SK-N-SH (cell line): ENCODE measurements at regions not wholly inside any gene's neighbourhood (a gene's known extent, or its start where the extent isn't known, plus 50 kb on each side); places are given as distances from the start of the nearest gene placed in this dataset.

Source experiments
- CTCF ChIA-PET: fragments of 300-600, 350-600 bp; formaldehyde crosslinking; extraction: SDS; loops from one replicate; lab custom pipeline; 2021; lab: Yijun Ruan, JAX
- POLR2A ChIA-PET: fragments of 350-600 bp; sonication (Branson Sonifier 250); formaldehyde crosslinking; extraction: SDS; loops from one replicate; lab custom pipeline; 2020; ENCODE audit warnings: antibody characterized with exemption, inconsistent platforms; lab: Yijun Ruan, JAX
- DNase-seq: peaks from one replicate; pipeline ENCODE4 v3.0.0; 2012
- H2AFZ ChIP-seq: fragments of 200-600 bp; sonication (generic); 2 replicates; pipeline ENCODE4 v1.8.1; 2016; ENCODE audit warnings: antibody characterized with exemption, mild to moderate bottlenecking, low read depth
- H3F3A ChIP-seq: fragments of 200-600 bp; sonication (generic); replicated peaks from 2 replicates; pipeline ENCODE3; 2016; ENCODE audit warnings: antibody characterized with exemption, mild to moderate bottlenecking; ENCODE audit not compliant: insufficient read depth
- H3K27ac ChIP-seq, 2 experiments: fragments of 200-500 bp in 1 of 2; fragments of 200-600 bp in 1 of 2; sonication (Bioruptor generic) in 1 of 2; sonication (generic), shearing (Covaris generic) in 1 of 2; 2 replicates each; pipeline versions ENCODE4 v1.5.1 to v1.6.1; 2014 to 2016; ENCODE audit warnings: low read depth in 2 of 2, inconsistent platforms in 1 of 2, low read length in 1 of 2, mild to moderate bottlenecking in 1 of 2, mixed read lengths in 1 of 2
- H3K27me3 ChIP-seq: fragments of 200-600 bp; sonication (generic), shearing (Covaris generic); 2 replicates; pipeline ENCODE4 v1.6.1; 2016; ENCODE audit warnings: mixed run types; ENCODE audit not compliant: insufficient read depth
- H3K36me3 ChIP-seq, 2 experiments: fragments of 200-500 bp in 1 of 2; fragments of 200-600 bp in 1 of 2; sonication (Bioruptor generic) in 1 of 2; sonication (generic) in 1 of 2; replicated peaks in 1 of 2; 2 replicates each; pipeline versions ENCODE3 to v1.5.1; 2014 to 2016; ENCODE audit warnings: low read length in 1 of 2, mild to moderate bottlenecking in 1 of 2; ENCODE audit not compliant: insufficient read depth in 2 of 2, control insufficient read depth in 1 of 2
- H3K4me1 ChIP-seq, 2 experiments: fragments of 200-500 bp in 1 of 2; fragments of 200-600 bp in 1 of 2; sonication (Bioruptor generic) in 1 of 2; sonication (generic), shearing (Covaris generic) in 1 of 2; 2 replicates each; pipeline versions ENCODE4 v1.5.1 to v1.6.1; 2014 to 2016; ENCODE audit warnings: low read depth in 1 of 2, low read length in 1 of 2, mixed run types in 1 of 2; ENCODE audit not compliant: insufficient read depth in 2 of 2, control insufficient read depth in 1 of 2
- H3K4me2 ChIP-seq: fragments of 200-600 bp; sonication (generic), shearing (Covaris generic); 2 replicates; pipeline ENCODE4 v1.6.1; 2017; ENCODE audit warnings: mixed run types
- H3K4me3 ChIP-seq, 2 experiments: fragments of 200-500 bp in 1 of 2; fragments of 200-600 bp in 1 of 2; sonication (Bioruptor generic) in 1 of 2; sonication (generic), shearing (Covaris generic) in 1 of 2; 2 replicates each; pipeline versions ENCODE4 v1.5.1 to v1.8.1; 2014 to 2016; ENCODE audit warnings: low read depth in 2 of 2, inconsistent platforms in 1 of 2, low read length in 1 of 2, mild to moderate bottlenecking in 1 of 2, mixed read lengths in 1 of 2, moderate library complexity in 1 of 2
- H3K79me2 ChIP-seq: fragments of 200-600 bp; sonication (generic); 2 replicates; pipeline ENCODE4 v1.8.1; 2017; ENCODE audit warnings: mild to moderate bottlenecking; ENCODE audit not compliant: insufficient read depth
- H3K9ac ChIP-seq: fragments of 200-600 bp; sonication (generic); 2 replicates; pipeline ENCODE4 v1.6.1; 2017; ENCODE audit warnings: mixed run types
- H3K9me2 ChIP-seq: fragments of 200-600 bp; sonication (generic); 2 replicates; pipeline ENCODE4 v1.6.1; 2017; ENCODE audit warnings: mixed run types
- H3K9me3 ChIP-seq: fragments of 200-600 bp; sonication (generic); 2 replicates; pipeline ENCODE4 v1.6.1; 2017; ENCODE audit warnings: mixed run types, mild to moderate bottlenecking, moderate library complexity
- H4K20me1 ChIP-seq: fragments of 200-600 bp; sonication (generic); 2 replicates; pipeline ENCODE4 v1.6.1; 2017; ENCODE audit warnings: mild to moderate bottlenecking, mixed run types; ENCODE audit not compliant: insufficient read depth
- CHD2 ChIP-seq: fragments of 150-350 bp; IDR thresholded peaks from 2 replicates; pipeline ENCODE4 v1.6.1; 2018; ENCODE audit warnings: low read length; ENCODE audit not compliant: partially characterized antibody
- ELF1 ChIP-seq: IDR thresholded peaks from 2 replicates; pipeline ENCODE4 v1.4.0; 2012
- FOSL2 ChIP-seq: IDR thresholded peaks from 2 replicates; pipeline ENCODE4 v1.4.0; 2012; ENCODE audit warnings: low read depth, mild to moderate bottlenecking, moderate library complexity, borderline replicate concordance
- FOXJ3 ChIP-seq: sonication (generic); formaldehyde crosslinking; IDR thresholded peaks from 2 replicates; pipeline ENCODE4 v1.5.1; 2020; ENCODE audit warnings: mild to moderate bottlenecking, missing genetic modification reagents
- FOXM1 ChIP-seq: IDR thresholded peaks from 2 replicates; pipeline ENCODE4 v1.4.0; 2012; ENCODE audit warnings: low read depth, mild to moderate bottlenecking
- GABPA ChIP-seq: IDR thresholded peaks from 2 replicates; pipeline ENCODE4 v1.4.0; 2012; ENCODE audit warnings: low read depth, mild to moderate bottlenecking
- GATA2 ChIP-seq: sonication (generic); formaldehyde crosslinking; IDR thresholded peaks from 2 replicates; pipeline ENCODE4 v1.5.0; 2020; ENCODE audit warnings: mild to moderate bottlenecking, missing genetic modification reagents
- MAX ChIP-seq: IDR thresholded peaks from 2 replicates; pipeline ENCODE4 v1.4.0; 2012; ENCODE audit warnings: low read depth
- MXI1 ChIP-seq: IDR thresholded peaks from 2 replicates; pipeline ENCODE4 v1.6.1; 2012; ENCODE audit warnings: mild to moderate bottlenecking, low read depth, low read length, improper control_type of control experiment
- PBX3 ChIP-seq: IDR thresholded peaks from 2 replicates; pipeline ENCODE4; 2012
- RAD21 ChIP-seq: IDR thresholded peaks from 2 replicates; pipeline ENCODE4 v1.6.1; 2012; ENCODE audit warnings: mild to moderate bottlenecking, low read length
- REST ChIP-seq: IDR thresholded peaks from 2 replicates; pipeline ENCODE4 v1.6.1; 2012; ENCODE audit warnings: mild to moderate bottlenecking, low read depth, low read length, moderate library complexity
- SIN3A ChIP-seq: IDR thresholded peaks from 2 replicates; pipeline ENCODE4 v1.6.1; 2012; ENCODE audit warnings: low read depth, mild to moderate bottlenecking, low read length, moderate library complexity, borderline replicate concordance
- TAF1 ChIP-seq: IDR thresholded peaks from 2 replicates; pipeline ENCODE4 v1.6.1; 2012; ENCODE audit warnings: low read depth, mild to moderate bottlenecking, low read length, moderate library complexity, borderline replicate concordance
- TCF12 ChIP-seq: IDR thresholded peaks from 2 replicates; pipeline ENCODE4 v1.4.0; 2012
- TEAD4 ChIP-seq: IDR thresholded peaks from 2 replicates; pipeline ENCODE4 v1.4.0; 2012; ENCODE audit warnings: mild to moderate bottlenecking, borderline replicate concordance; ENCODE audit not compliant: insufficient read depth
- USF1 ChIP-seq: IDR thresholded peaks from 2 replicates; pipeline ENCODE4 v1.4.0; 2012; ENCODE audit warnings: low read depth, borderline replicate concordance
- USF2 ChIP-seq: fragments of 150-350 bp; IDR thresholded peaks from 2 replicates; pipeline ENCODE4 v1.6.1; 2017; ENCODE audit warnings: antibody characterized with exemption, low read length, low read depth, borderline replicate concordance
- YY1 ChIP-seq: IDR thresholded peaks from 2 replicates; pipeline ENCODE4 v1.4.0; 2012; ENCODE audit warnings: low read depth, mild to moderate bottlenecking
- TF ChIP-seq, protein P1 (sequence below): IDR thresholded peaks from 2 replicates; pipeline ENCODE4 v1.4.0; 2012; ENCODE audit warnings: low read depth, borderline replicate concordance
- TF ChIP-seq, protein P2 (sequence below): fragments of 200-600 bp; sonication (generic); IDR thresholded peaks from 2 replicates; pipeline ENCODE4 v1.6.1; 2017; ENCODE audit warnings: antibody characterized with exemption, mild to moderate bottlenecking, moderate library complexity

- TF ChIP-seq PBX3 (no peak; the same call in 1 of the 2 replicates), GABPA (no peak), FOSL2 (no peak), FOXM1 (no peak)
These were observed 172.4 kb upstream of the GULP1 start (continued) for GRCh38 chr2:188119112-188119838.

GRCh38 chr2:188122985-188123384 is 168.7 kb upstream of the GULP1 start:
- Histone ChIP-seq H3K27me3 (no peaks in the 10 kb centered on the region), H4K20me1 (no peaks in the 10 kb centered on the region), H3K36me3 (no peaks in the 10 kb centered on the region), H3K4me1 (peaks cover 0 to 5% of the 10 kb centered on the region in 2 experiments; a peak in 2 of 4 replicates), H3K9me2 (no peaks in the 10 kb centered on the region; the same call in 1 of the 2 replicates), H2AFZ (no peak overlapping the region; the same call in 1 of the 2 replicates), H3K9ac (no peak overlapping the region), H3K27ac (no peak overlapping the region), H3K4me3 (no peak overlapping the region), H3K9me3 (no peaks in the 10 kb centered on the region), H3K79me2 (no peaks in the 10 kb centered on the region), H3F3A (no peaks in the 10 kb centered on the region), H3K4me2 (no peak overlapping the region)
- POLR2A ChIA-PET: no interaction called here
- CTCF ChIA-PET: interaction anchor here (1.0 to 1.1 kb wide), 2 partner anchors 29 to 348 kb away, joined by 3 read pairs; no protein-coding TSS in a partner anchor
- no peak for DNase-seq
- TF ChIP-seq YY1: no peak
- no peak for TF ChIP-seq FOXM1
- no peak for TF ChIP-seq ELF1
- TF ChIP-seq, protein P1, sequence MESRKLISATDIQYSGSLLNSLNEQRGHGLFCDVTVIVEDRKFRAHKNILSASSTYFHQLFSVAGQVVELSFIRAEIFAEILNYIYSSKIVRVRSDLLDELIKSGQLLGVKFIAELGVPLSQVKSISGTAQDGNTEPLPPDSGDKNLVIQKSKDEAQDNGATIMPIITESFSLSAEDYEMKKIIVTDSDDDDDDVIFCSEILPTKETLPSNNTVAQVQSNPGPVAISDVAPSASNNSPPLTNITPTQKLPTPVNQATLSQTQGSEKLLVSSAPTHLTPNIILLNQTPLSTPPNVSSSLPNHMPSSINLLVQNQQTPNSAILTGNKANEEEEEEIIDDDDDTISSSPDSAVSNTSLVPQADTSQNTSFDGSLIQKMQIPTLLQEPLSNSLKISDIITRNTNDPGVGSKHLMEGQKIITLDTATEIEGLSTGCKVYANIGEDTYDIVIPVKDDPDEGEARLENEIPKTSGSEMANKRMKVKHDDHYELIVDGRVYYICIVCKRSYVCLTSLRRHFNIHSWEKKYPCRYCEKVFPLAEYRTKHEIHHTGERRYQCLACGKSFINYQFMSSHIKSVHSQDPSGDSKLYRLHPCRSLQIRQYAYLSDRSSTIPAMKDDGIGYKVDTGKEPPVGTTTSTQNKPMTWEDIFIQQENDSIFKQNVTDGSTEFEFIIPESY: no peak
- no peak for TF ChIP-seq MAX
- no peak for TF ChIP-seq TCF12
- no peak for TF ChIP-seq RAD21
- TF ChIP-seq FOXJ3: no peak
- TF ChIP-seq MXI1: no peak
- TF ChIP-seq, protein P2, sequence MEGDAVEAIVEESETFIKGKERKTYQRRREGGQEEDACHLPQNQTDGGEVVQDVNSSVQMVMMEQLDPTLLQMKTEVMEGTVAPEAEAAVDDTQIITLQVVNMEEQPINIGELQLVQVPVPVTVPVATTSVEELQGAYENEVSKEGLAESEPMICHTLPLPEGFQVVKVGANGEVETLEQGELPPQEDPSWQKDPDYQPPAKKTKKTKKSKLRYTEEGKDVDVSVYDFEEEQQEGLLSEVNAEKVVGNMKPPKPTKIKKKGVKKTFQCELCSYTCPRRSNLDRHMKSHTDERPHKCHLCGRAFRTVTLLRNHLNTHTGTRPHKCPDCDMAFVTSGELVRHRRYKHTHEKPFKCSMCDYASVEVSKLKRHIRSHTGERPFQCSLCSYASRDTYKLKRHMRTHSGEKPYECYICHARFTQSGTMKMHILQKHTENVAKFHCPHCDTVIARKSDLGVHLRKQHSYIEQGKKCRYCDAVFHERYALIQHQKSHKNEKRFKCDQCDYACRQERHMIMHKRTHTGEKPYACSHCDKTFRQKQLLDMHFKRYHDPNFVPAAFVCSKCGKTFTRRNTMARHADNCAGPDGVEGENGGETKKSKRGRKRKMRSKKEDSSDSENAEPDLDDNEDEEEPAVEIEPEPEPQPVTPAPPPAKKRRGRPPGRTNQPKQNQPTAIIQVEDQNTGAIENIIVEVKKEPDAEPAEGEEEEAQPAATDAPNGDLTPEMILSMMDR: no peak
- TF ChIP-seq USF1: no peak
- no peak for TF ChIP-seq TAF1
- TF ChIP-seq USF2: no peak
- TF ChIP-seq SIN3A: no peak
- TF ChIP-seq REST: no peak
- no peak for TF ChIP-seq TEAD4
- TF ChIP-seq CHD2: no peak
- no peak for TF ChIP-seq GATA2 (CRISPR knock-in tag)
- TF ChIP-seq, all 33 proteins: peak for 0
